GM12872 (cell line): ENCODE measurements at regions not wholly inside any gene's neighbourhood (a gene's known extent, or its start where the extent isn't known, plus 50 kb on each side); places are given as distances from the start of the nearest gene placed in this dataset.

Experiments
- TF ChIP-seq, protein P1 (sequence below): IDR thresholded peaks from 3 replicates; pipeline ENCODE4 v1.5.1; 2011; ENCODE audit warnings: low read depth, mild to moderate bottlenecking, low read length, moderate library complexity; ENCODE audit not compliant: insufficient read depth

GRCh38 chr15:97875513-97876280 lies 84.8 kb upstream of the ARRDC4 start:
- TF ChIP-seq, protein P1, sequence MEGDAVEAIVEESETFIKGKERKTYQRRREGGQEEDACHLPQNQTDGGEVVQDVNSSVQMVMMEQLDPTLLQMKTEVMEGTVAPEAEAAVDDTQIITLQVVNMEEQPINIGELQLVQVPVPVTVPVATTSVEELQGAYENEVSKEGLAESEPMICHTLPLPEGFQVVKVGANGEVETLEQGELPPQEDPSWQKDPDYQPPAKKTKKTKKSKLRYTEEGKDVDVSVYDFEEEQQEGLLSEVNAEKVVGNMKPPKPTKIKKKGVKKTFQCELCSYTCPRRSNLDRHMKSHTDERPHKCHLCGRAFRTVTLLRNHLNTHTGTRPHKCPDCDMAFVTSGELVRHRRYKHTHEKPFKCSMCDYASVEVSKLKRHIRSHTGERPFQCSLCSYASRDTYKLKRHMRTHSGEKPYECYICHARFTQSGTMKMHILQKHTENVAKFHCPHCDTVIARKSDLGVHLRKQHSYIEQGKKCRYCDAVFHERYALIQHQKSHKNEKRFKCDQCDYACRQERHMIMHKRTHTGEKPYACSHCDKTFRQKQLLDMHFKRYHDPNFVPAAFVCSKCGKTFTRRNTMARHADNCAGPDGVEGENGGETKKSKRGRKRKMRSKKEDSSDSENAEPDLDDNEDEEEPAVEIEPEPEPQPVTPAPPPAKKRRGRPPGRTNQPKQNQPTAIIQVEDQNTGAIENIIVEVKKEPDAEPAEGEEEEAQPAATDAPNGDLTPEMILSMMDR, result no peak

DNA sequence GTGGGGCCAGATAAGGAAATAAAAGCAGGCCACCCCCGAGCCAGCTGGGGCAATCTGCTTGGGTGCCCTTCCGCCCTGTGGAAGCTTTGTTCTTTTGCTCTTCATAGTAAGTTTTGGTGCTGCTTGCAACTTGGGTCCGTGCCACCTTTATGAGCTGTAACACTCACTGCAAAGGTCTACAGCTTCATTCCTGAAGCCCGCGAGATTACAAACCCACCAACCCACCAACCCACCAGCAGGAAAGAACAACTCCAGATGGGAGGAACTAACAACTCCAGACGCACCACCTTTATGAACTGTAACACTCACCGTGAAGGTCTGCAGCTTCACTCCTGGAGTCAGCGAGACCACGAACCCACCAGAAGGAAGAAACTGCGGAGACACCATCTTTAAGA lies 84.2 kb upstream of the ARRDC4 start:
- TF ChIP-seq, protein P1, result no peak

DNA sequence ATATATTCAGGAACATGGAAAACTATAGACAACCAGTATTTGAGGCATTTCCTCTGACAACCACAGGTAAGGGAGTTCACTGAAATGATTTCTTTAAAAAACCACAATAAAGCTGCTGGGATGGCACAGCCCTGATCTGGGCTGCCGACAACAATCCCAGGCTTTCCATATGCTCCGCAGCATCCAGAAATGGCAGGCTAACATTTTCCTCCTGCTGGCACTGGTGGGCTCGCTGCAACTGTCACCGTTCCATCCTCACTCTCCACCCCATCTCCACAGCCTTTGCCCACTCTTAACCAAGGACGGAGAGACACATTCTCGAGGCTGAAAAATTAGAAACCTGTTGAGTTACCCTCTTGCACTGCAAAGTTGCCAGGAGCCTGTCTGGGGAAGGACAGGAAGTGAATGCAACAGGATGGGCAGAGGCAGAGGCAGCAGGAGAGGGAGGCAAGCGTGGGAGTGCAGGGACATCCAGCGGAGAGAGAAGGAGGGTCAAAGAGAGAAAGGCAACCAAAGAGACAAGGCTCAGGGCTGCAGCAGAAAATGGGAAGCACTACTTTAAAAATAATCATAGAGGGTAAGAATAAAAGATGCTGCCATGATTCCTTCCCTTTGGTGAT lies 79.0 kb upstream of the ARRDC4 start:
- TF ChIP-seq, protein P1, result no peak

DNA sequence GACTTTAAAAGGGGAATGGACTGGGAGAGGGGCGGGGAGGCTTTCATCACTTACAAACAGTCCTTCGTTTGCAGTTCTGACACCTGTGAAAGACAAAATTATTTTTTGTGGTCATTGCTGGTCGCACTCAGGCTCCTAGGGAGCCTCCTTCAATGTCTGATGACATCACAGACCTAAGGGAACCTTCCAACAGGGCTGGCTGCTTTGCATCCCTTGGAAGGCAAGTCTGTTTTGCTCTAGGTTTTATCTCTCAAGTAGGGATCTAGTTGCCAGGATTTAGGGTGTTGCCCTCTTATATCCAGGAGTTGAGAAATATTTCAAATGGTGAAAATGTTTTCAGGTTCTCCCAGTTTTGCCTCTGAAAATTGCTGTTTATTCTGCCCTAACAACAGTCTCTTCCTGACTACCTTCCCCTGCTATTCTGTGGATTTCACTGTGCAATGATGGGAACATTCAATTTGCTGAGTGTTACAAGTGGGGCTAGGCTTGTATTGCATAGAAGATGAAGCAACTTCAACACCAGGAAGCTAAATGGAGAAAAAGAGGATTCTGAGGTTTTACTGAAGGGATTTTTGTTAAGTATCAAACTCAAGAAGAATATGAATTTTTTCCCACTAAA lies 75.9 kb upstream of the ARRDC4 start:
- TF ChIP-seq, protein P1, result no peak

GRCh38 chr15:97890307-97890706 lies 70.2 kb upstream of the ARRDC4 start:
- TF ChIP-seq, protein P1, result no peak

- TF ChIP-seq, protein P1, result no peak
Measured at GRCh38 chr15:97892167-97892938, 68.2 kb upstream of the ARRDC4 start.

DNA sequence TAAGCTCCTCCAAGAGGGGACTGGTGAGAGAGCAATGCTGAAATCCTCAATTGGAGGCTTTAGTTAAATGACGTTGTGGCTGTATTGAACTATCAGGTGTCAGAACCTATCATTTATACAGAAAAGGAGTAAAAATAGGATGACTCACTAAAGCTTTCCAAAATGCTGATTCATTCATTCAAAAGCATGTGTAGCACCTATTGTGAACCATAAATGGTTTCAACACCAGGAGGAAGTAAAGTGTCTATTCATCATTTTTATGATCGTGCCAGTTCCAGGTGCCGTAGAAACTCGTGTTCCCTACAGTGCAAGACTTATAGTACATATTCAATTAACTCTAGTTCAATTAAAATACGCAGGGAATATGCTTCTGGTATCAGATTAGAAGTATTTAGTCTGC lies 66.5 kb upstream of the ARRDC4 start:
- TF ChIP-seq, protein P1, result no peak
